ENCODE measurements at regions not wholly inside any gene's neighbourhood (a gene's known extent, or its start where the extent isn't known, plus 50 kb on each side); places are given as distances from the start of the nearest gene placed in this dataset.
A peak's percentile ranks its signal among the peaks of the same experiment; 100 is the strongest.

DNA sequence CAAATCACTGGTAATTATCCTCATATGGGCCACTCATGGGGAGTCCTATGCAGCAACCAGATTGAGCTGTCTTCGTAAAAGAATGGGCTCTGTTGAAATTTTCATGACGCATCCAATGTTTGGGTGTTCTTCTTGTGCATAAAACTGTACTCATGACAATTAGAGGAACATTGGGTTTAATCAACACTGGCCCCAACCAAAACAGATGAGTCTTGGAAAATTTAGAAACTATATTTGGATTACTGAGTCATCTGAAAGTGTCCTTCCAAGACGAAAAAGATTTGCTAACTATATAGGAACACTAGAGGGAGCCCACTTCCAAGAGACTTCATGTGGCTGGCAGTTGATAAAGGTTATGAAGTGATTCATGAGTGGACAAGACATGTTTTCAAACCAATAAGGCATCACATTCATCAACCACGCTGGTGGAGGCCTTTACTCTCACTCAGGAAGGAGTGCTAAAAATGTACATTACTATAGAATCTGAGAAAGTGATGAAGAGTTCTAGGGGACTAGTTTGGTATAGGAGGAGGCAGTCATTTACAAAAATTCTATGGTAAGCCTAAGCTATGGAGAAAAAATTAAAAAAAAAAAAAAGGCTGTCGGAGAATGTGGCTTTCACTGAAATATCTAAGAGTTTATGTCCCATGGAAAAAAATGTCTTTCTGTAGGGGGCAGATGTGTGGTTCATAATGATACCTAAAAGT, 313.5 kb downstream of the PRDM9 start:
- no peak overlapping the region for H3K4me3 ChIP-seq
- BruUV-seq (replicated peaks), result no TSS peak
- H3K9me3 ChIP-seq (ENCODE audit: insufficient read depth, low read depth), result no peaks in the 10 kb centered on the region
- no peak overlapping the region for H2AFZ ChIP-seq
- H3K27me3 ChIP-seq (ENCODE audit: insufficient read depth, low read depth), result no peaks in the 10 kb centered on the region
- ChIA-PET POLR2A (ENCODE audit: unreplicated experiment) (interaction anchor here (0.5 kb wide), 1 partner anchor 467 kb away, joined by 16 read pairs; no protein-coding TSS in a partner anchor), CTCF (interaction anchor here (0.5 to 1.2 kb wide), 4 partner anchors 8 to 1670 kb away, joined by 3 to 6 read pairs (median 3); no protein-coding TSS in a partner anchor)
- H3K4me2 ChIP-seq, result no peak overlapping the region
- intact Hi-C loops (cut with micrococcal nuclease; ENCODE audit: unreplicated experiment), result loop anchor here (1.0 to 5.0 kb wide), 2 partner anchors 289 to 821 kb away; partner anchors contain the start of gene CDH10
- no peaks in the 10 kb centered on the region for H3K79me2 ChIP-seq (ENCODE audit: low read depth)
- TF ChIP-seq, protein P1, sequence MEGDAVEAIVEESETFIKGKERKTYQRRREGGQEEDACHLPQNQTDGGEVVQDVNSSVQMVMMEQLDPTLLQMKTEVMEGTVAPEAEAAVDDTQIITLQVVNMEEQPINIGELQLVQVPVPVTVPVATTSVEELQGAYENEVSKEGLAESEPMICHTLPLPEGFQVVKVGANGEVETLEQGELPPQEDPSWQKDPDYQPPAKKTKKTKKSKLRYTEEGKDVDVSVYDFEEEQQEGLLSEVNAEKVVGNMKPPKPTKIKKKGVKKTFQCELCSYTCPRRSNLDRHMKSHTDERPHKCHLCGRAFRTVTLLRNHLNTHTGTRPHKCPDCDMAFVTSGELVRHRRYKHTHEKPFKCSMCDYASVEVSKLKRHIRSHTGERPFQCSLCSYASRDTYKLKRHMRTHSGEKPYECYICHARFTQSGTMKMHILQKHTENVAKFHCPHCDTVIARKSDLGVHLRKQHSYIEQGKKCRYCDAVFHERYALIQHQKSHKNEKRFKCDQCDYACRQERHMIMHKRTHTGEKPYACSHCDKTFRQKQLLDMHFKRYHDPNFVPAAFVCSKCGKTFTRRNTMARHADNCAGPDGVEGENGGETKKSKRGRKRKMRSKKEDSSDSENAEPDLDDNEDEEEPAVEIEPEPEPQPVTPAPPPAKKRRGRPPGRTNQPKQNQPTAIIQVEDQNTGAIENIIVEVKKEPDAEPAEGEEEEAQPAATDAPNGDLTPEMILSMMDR (conservative IDR thresholded peaks at IDR 0.05), result peak; percentile 73
- TF ChIP-seq EZH2 (IDR thresholded peaks at IDR 0.05; ENCODE audit: low read depth), result no peak
- H3K9me2 ChIP-seq (ENCODE audit: insufficient read depth), result no peaks in the 10 kb centered on the region
- no peaks in the 10 kb centered on the region for H3K36me3 ChIP-seq (ENCODE audit: low read depth)
- H3K27ac ChIP-seq, result no peak overlapping the region
- H3F3A ChIP-seq (ENCODE audit: insufficient read depth, low read depth), result no peaks in the 10 kb centered on the region
- DNase-seq, result no peak
- H3K4me1 ChIP-seq (replicated peaks; ENCODE audit: insufficient read depth), result no peaks in the 10 kb centered on the region
- no peaks in the 10 kb centered on the region for H4K20me1 ChIP-seq (ENCODE audit: insufficient read depth)

DNA sequence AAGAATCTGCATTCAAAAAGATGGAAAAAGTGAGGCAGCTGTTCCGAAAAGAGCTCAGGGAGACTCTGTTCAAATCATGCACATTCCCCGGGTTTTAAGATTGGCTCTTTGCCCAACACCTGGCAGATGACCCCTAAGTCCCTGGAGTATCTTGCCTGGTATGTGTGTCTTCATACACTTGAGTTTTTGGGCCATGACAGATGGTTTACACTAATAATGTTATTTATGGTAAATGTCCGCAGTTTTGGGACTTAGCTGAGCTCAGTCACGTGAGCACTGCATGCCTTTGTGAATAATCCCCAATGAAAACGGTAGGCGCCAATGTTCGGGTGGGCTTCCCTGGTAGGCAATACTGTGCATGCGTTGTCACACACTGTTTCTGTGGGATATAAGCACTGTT, 316.1 kb downstream of the PRDM9 start:
- no TSS peak for BruUV-seq (replicated peaks)

DNA sequence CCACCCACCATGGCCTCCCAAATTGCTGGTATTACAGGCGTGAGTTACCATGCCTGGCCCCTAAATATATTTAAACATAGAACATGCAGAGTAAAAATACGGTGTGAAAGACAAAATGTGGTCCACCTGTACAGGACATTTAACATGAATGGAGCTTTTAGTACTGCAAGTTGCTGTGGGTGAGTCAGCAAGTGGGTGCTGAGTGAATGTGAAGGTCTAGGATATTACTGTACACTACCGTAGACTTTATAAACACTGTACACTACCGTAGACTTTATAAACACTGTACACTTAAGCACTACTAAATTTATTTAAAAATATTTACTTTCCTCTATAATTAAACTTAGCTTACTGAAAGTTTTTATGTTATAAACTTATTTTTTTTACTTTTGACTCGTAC, 317.8 kb downstream of the PRDM9 start:
- no peak overlapping the region for H3K4me3 ChIP-seq
- no TSS peak for BruUV-seq (replicated peaks)
- no peak for TF ChIP-seq EZH2 (IDR thresholded peaks at IDR 0.05; ENCODE audit: low read depth)
- no peaks in the 10 kb centered on the region for H3K79me2 ChIP-seq (ENCODE audit: low read depth)
- H3K9me2 ChIP-seq (ENCODE audit: insufficient read depth), result no peaks in the 10 kb centered on the region
- no peaks in the 10 kb centered on the region for H3K36me3 ChIP-seq (ENCODE audit: low read depth)
- POLR2A ChIA-PET (ENCODE audit: unreplicated experiment), result interaction anchor here (0.6 kb wide), 1 partner anchor 1772 kb away, joined by 4 read pairs; no protein-coding TSS in a partner anchor
- no peaks in the 10 kb centered on the region for H4K20me1 ChIP-seq (ENCODE audit: insufficient read depth)
- CTCF ChIA-PET, result no interaction called here
- H3K9me3 ChIP-seq (ENCODE audit: insufficient read depth, low read depth), result no peaks in the 10 kb centered on the region
- no peak overlapping the region for H2AFZ ChIP-seq
- H3K4me1 ChIP-seq (replicated peaks; ENCODE audit: insufficient read depth), result no peaks in the 10 kb centered on the region
- no peak overlapping the region for H3K27ac ChIP-seq
- intact Hi-C loops (cut with micrococcal nuclease; ENCODE audit: unreplicated experiment), result no loop called here
- H3F3A ChIP-seq (ENCODE audit: insufficient read depth, low read depth), result no peaks in the 10 kb centered on the region
- no peak for DNase-seq
- H3K4me2 ChIP-seq, result no peak overlapping the region
- H3K27me3 ChIP-seq (ENCODE audit: insufficient read depth, low read depth), result no peaks in the 10 kb centered on the region

More for the DNA sequence above, 316.1 kb downstream of the PRDM9 start:
- intact Hi-C loops (cut with micrococcal nuclease; ENCODE audit: unreplicated experiment), result loop anchor here (5.0 kb wide), 1 partner anchor 819 kb away; the partner anchor contains the start of gene CDH10
- H3K79me2 ChIP-seq (ENCODE audit: low read depth), result no peaks in the 10 kb centered on the region
- no peak for DNase-seq
- CTCF ChIA-PET, result interaction anchor here (1.2 kb wide), 1 partner anchor 11 kb away, joined by 4 read pairs; no protein-coding TSS in a partner anchor
- no peaks in the 10 kb centered on the region for H3K4me1 ChIP-seq (replicated peaks; ENCODE audit: insufficient read depth)
- no peak overlapping the region for H2AFZ ChIP-seq
- H3K36me3 ChIP-seq (ENCODE audit: low read depth), result no peaks in the 10 kb centered on the region
- no peak overlapping the region for H3K4me2 ChIP-seq
- no peaks in the 10 kb centered on the region for H3F3A ChIP-seq (ENCODE audit: insufficient read depth, low read depth)
- H3K27me3 ChIP-seq (ENCODE audit: insufficient read depth, low read depth), result no peaks in the 10 kb centered on the region
- H3K27ac ChIP-seq, result no peak overlapping the region
- TF ChIP-seq EZH2 (IDR thresholded peaks at IDR 0.05; ENCODE audit: low read depth), result no peak
- TF ChIP-seq, protein P1 (conservative IDR thresholded peaks at IDR 0.05), result no peak
- no peaks in the 10 kb centered on the region for H3K9me2 ChIP-seq (ENCODE audit: insufficient read depth)
- POLR2A ChIA-PET (ENCODE audit: unreplicated experiment), result no interaction called here
- no peaks in the 10 kb centered on the region for H3K9me3 ChIP-seq (ENCODE audit: insufficient read depth, low read depth)
- no peak overlapping the region for H3K4me3 ChIP-seq
- H4K20me1 ChIP-seq (ENCODE audit: insufficient read depth), result no peaks in the 10 kb centered on the region

All from PC-9 (cell line).